HG02623 (cell line): ENCODE measurements at regions not wholly inside any gene's neighbourhood (a gene's known extent, or its start where the extent isn't known, plus 50 kb on each side); places are given as distances from the start of the nearest gene placed in this dataset.
"Not testable (repeated sequence)": the region's sequence is repeated elsewhere in the genome, so short reads cannot be mapped to it uniquely, and the experiment has no call there.

Experiments used
- ATAC-seq: cut with Tn5 transposase; IDR thresholded peaks from one replicate; pipeline ENCODE4 v1.9.1; 2021; ENCODE audit warnings: moderate library complexity; ENCODE audit not compliant: unreplicated experiment

GRCh38 chr4:165810726-165811125 is 62.3 kb upstream of the TLL1 start:
- ATAC-seq: no peak

DNA sequence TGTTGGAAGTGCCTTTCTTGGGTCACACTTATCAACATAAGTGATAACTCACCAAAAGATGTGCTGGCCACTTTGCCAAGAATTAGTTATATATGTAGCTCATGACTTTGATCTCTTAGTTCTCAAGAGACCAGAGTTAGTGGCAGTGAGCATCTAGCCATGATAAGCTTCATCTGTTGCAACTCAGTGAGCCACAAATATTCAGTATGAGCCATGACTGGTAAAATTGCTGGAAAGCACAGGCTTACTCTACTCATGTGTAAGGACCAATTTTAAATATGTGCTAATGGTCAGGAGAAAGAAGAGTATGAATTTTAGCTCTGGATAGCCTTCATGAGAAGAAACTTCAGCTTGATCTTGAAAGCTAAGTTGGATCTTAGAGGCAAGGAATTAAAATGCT is 59.4 kb upstream of the TLL1 start:
- no peak for ATAC-seq

DNA sequence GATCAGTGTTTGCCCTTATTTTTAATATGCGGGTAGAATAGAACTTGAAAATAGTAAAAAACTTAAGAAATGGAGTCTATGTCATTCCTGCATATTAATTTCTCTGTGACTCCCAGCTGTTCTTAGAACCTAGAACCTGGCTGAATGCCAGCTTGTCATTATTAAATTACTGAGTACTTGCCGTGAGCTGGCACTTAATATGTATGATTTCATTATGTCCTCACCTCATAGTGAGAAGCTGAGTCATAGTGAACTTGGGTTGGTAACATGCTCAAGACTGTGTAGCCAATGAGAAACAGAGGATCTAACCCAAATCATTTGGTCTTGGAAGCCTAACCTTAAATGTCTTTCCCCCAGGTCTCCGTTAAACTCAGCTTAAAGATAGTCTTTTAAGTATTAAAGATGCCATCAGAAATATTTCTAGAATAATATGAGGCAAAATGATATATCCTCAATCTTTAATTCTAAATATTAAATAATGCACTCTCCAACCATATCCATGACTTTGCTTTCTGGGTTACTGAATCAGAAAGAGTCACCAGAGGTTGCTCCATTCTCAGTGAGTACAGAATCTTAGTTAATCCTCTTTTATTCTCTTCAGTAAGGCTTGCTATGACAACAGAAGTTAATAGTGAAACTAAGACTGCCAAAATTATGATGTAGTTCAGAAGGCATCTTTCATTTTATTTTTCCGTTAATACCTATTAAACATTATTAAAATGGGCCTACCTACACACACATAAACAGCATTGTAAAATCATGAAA is 58.6 kb upstream of the TLL1 start:
- ATAC-seq: no peak

DNA sequence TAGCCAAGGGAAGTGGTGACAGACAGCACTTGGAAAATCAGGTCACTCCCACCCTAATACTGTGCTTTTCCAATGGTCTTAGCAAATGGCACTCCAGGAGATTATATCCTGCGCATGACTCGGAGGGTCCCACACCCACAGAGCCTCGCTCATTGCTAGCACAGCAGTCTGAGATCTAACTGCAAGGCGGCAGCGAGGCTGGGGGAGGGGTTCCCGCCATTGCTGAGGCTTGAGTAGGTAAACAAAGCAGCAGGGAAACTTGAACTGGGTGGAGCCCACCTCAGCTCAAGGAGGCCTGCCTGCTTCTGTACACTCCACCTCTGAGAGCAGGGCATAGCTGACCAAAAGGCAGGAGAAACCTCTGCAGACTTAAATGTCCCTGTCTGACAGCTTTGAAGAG is 53.9 kb upstream of the TLL1 start:
- not testable (repeated sequence) for ATAC-seq
